Lower lobe of right lung (tissue), 2 donors: ENCODE measurements at regions not wholly inside any gene's neighbourhood (a gene's known extent, or its start where the extent isn't known, plus 50 kb on each side); places are given as distances from the start of the nearest gene placed in this dataset.
"Not testable (repeated sequence)": the region's sequence is repeated elsewhere in the genome, so short reads cannot be mapped to it uniquely, and the experiment has no call there.

Experiments used
- ATAC-seq, 2 donors: fragments of 200-7000 bp; cut with Tn5 transposase; one replicate each; pipeline ENCODE4 v1.9.1; 2020 to 2022; ENCODE audit warnings: mild to moderate bottlenecking in 2 of 2, moderate library complexity in 2 of 2
- DNase-seq: peaks from one replicate; pipeline ENCODE4 v3.0.0-alpha.2; 2020
- H3K27ac ChIP-seq: fragments of 200-600 bp; one replicate; pipeline ENCODE4 v1.8.0; 2022
- H3K27me3 ChIP-seq: fragments of 200-600 bp; one replicate; pipeline ENCODE4 v1.8.0; 2022; ENCODE audit warnings: low read depth
- H3K36me3 ChIP-seq: fragments of 200-600 bp; one replicate; pipeline ENCODE4 v1.8.0; 2022; ENCODE audit warnings: mild to moderate bottlenecking
- H3K4me1 ChIP-seq: fragments of 200-600 bp; one replicate; pipeline ENCODE4 v1.8.0; 2022
- H3K4me3 ChIP-seq: fragments of 200-600 bp; one replicate; pipeline ENCODE4 v1.8.0; 2022; ENCODE audit warnings: mild to moderate bottlenecking
- H3K9me3 ChIP-seq: fragments of 200-600 bp; one replicate; pipeline ENCODE4 v1.8.0; 2022
- CTCF ChIP-seq: fragments of 200-600 bp; IDR thresholded peaks from one replicate; pipeline ENCODE4 v1.8.0; 2022; ENCODE audit warnings: antibody characterized with exemption, mild to moderate bottlenecking
- intact Hi-C: fragments of 100-400 bp; cut with DNase I; formaldehyde crosslinking; loops from one replicate; pipeline ENCODE4 v1.11.0; 2022
- donor health status: DM: no; HTN: yes; CAD: no; lungs with severe emphysema.

GRCh38 chr2:195443926-195444325, 213.1 kb upstream of the SLC39A10 start:
- DNase-seq (no peak), ATAC-seq (no peak)
- Histone ChIP-seq H3K27ac (no peak overlapping the region), H3K36me3 (no peaks in the 10 kb centered on the region), H3K4me1 (no peaks in the 10 kb centered on the region), H3K9me3 (peaks cover 5% of the 10 kb centered on the region), H3K27me3 (no peaks in the 10 kb centered on the region), H3K4me3 (no peak overlapping the region)
- intact Hi-C loops = no loop called here
- no peak for TF ChIP-seq CTCF

GRCh38 chr2:195442458-195443175, 214.4 kb upstream of the SLC39A10 start:
- Histone ChIP-seq H3K9me3 (peaks cover 5% of the 10 kb centered on the region), H3K36me3 (no peaks in the 10 kb centered on the region), H3K4me3 (no peak overlapping the region), H3K27ac (no peak overlapping the region), H3K27me3 (no peaks in the 10 kb centered on the region), H3K4me1 (no peaks in the 10 kb centered on the region)
- TF ChIP-seq CTCF = no peak
- DNase-seq (no peak), ATAC-seq (no peak)
- intact Hi-C loops = no loop called here

- H3K27ac ChIP-seq = no peak overlapping the region
- H3K4me1 ChIP-seq = no peaks in the 10 kb centered on the region
- TF ChIP-seq CTCF = no peak
- no peaks in the 10 kb centered on the region for H3K36me3 ChIP-seq
- ATAC-seq (no peak), DNase-seq (no peak)
- no peak overlapping the region for H3K4me3 ChIP-seq
- H3K9me3 ChIP-seq = peaks cover 5% of the 10 kb centered on the region
- no peaks in the 10 kb centered on the region for H3K27me3 ChIP-seq
- intact Hi-C loops = no loop called here
These were observed 218.3 kb upstream of the SLC39A10 start for GRCh38 chr2:195438692-195439091.

DNA sequence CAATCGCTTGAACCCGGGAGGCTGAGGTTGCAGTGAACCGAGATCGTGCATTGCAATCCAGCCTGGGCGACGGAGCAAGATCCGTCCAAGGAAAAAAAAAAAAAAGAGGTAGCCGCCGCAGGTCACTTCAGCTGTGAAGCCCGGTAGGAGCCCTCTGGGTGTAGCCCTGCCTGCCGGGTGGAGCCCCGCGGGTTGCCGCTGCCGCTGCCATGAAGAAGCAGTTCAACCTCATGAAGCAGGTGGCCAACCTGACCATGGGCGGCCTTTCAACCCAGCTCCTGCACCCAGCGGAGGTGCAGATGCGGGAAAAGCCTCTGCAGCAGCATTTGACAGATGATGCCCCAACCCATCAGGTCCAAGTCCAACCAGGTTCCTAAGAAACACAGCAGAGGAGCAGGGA, 219.5 kb upstream of the SLC39A10 start:
- ATAC-seq = no peak
- intact Hi-C loops = no loop called here
- TF ChIP-seq CTCF = no peak
- no peaks in the 10 kb centered on the region for H3K36me3 ChIP-seq
- H3K27ac ChIP-seq = no peak overlapping the region
- H3K27me3 ChIP-seq = no peaks in the 10 kb centered on the region
- no peaks in the 10 kb centered on the region for H3K4me1 ChIP-seq
- H3K4me3 ChIP-seq = no peak overlapping the region
- no peak for DNase-seq
- H3K9me3 ChIP-seq = peaks cover 5% of the 10 kb centered on the region

DNA sequence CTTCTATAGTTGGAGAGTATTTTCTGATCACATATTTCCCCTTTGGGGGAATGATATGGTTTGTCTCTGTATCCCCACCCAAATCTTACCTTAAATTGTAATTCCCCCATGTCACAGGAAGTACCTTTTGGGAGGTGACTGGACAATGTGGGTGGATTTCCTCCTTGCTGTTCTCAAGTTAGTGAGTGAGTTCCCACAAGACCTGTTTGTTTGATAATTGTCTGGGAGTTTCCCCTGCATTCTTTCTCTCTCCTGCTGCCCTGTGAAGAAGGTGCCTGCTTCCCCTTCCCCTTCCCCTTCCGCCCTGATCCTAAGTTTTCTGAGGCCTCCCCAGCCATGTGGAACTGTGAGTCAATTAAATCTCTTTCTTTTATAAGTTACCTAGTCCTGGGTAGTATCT, 222.7 kb upstream of the SLC39A10 start:
- H3K4me1 ChIP-seq = no peaks in the 10 kb centered on the region
- intact Hi-C loops = no loop called here
- H3K9me3 ChIP-seq = no peaks in the 10 kb centered on the region
- DNase-seq (no peak), ATAC-seq (no peak)
- H3K27ac ChIP-seq = no peak overlapping the region
- H3K36me3 ChIP-seq = no peaks in the 10 kb centered on the region
- H3K4me3 ChIP-seq = no peak overlapping the region
- H3K27me3 ChIP-seq = no peaks in the 10 kb centered on the region
- TF ChIP-seq CTCF = no peak

DNA sequence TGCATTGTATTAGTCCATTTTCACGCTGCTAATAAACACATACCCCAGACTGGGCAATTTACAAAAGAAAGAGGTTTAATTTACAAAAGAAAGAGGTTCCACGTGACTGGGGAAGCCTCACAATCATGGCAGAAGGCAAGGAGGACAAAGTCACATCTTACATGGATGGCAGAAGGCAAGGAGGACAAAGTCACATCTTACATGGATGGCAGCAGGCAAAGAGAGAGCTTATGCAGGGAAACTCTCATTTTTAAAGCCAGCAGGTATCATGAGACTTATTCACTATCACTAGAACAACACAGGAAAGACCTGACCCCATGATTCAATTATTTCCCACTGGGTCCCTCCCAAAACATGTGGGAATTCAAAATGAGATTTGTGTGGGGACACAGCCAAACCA, 223.3 kb upstream of the SLC39A10 start:
- H3K27ac ChIP-seq, H3K4me3 ChIP-seq, DNase-seq, ATAC-seq, intact Hi-C loops, H3K36me3 ChIP-seq, H3K27me3 ChIP-seq, H3K9me3 ChIP-seq, H3K4me1 ChIP-seq: not testable (repeated sequence)
